ENCODE measurements at regions not wholly inside any gene's neighbourhood (a gene's known extent, or its start where the extent isn't known, plus 50 kb on each side); places are given as distances from the start of the nearest gene placed in this dataset.

DNA sequence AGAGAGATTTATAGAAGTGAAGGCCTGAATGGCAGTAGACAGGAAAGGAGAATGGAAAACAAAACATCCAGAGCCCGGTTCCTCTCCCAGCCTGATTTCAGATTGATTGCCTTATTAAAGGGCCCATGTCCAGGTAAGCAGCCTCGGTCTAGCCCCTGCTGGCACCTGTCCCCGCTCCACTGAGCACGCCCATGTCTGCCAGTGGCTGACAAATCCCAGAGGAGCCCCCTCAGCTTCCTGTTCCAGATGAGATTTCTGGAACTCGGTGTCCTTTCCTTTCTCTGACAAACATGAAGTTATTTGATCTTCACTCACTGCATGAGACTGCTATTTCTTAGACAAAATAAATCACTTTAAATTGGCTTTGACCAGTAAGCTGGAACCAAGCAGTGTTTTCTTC, 187.0 kb upstream of the ADCY2 start:
- TF ChIP-seq CTCF (IDR thresholded peaks at IDR 0.05) = no peak
- ChIA-PET CTCF (interaction anchor here (0.6 kb wide), 1 partner anchor 720 kb away, joined by 3 read pairs; no protein-coding TSS in a partner anchor), POLR2A (no interaction called here)
- ATAC-seq (no peak), DNase-seq (no peak)
- H3K4me1 Mint-ChIP-seq (ENCODE audit: low read depth) = no peaks in the 10 kb centered on the region
- no peak overlapping the region for H3K4me3 Mint-ChIP-seq
- no peaks in the 10 kb centered on the region for H3K36me3 Mint-ChIP-seq (ENCODE audit: low read depth)
- H3K27ac Mint-ChIP-seq = no peak overlapping the region
- intact Hi-C loops (cut with micrococcal nuclease) = no loop called here
- no peaks in the 10 kb centered on the region for H3K27me3 Mint-ChIP-seq
- H3K9me3 Mint-ChIP-seq = peaks cover 3% of the 10 kb centered on the region

- CTCF ChIA-PET = no interaction called here
- Mint-ChIP-seq H3K4me3 (no peak overlapping the region), H3K27ac (no peak overlapping the region), H3K27me3 (no peaks in the 10 kb centered on the region), H3K9me3 (peaks cover 3% of the 10 kb centered on the region), H3K4me1 (ENCODE audit: low read depth) (no peaks in the 10 kb centered on the region), H3K36me3 (ENCODE audit: low read depth) (no peaks in the 10 kb centered on the region)
- no peak for DNase-seq
- ATAC-seq = no peak
- POLR2A ChIA-PET = no interaction called here
- TF ChIP-seq CTCF (IDR thresholded peaks at IDR 0.05) = no peak
- intact Hi-C loops (cut with micrococcal nuclease) = no loop called here
Measured at GRCh38 chr5:7209658-7210057, 186.3 kb upstream of the ADCY2 start.

DNA sequence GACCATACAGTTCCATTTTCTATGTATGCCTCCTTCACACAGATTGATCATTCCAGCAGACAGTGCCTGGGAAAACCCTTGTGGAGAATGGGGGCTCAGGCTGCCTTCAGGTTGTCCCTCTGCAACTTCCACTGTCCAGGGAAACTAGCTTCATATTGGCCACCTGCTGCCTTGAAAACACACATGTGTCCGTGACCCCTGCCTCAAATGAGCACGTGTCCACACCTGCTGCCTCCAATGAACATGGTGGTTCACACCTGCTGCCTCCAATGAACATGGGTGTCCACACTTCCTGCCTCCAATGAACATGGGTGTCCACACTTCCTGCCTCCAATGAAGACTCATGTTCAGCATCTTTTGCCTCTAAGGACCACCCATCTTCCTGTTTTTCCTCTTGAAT, 185.4 kb upstream of the ADCY2 start:
- intact Hi-C loops (cut with micrococcal nuclease) = no loop called here

GRCh38 chr5:7213525-7213924, 182.4 kb upstream of the ADCY2 start:
- H3K4me3 Mint-ChIP-seq = no peak overlapping the region
- no peaks in the 10 kb centered on the region for H3K27me3 Mint-ChIP-seq
- no peaks in the 10 kb centered on the region for H3K36me3 Mint-ChIP-seq (ENCODE audit: low read depth)
- CTCF ChIA-PET = no interaction called here
- DNase-seq (no peak), ATAC-seq (no peak)
- no peak for TF ChIP-seq CTCF (IDR thresholded peaks at IDR 0.05)
- POLR2A ChIA-PET = no interaction called here
- no peak overlapping the region for H3K27ac Mint-ChIP-seq
- intact Hi-C loops (cut with micrococcal nuclease) = no loop called here
- no peaks in the 10 kb centered on the region for H3K9me3 Mint-ChIP-seq
- H3K4me1 Mint-ChIP-seq (ENCODE audit: low read depth) = no peaks in the 10 kb centered on the region

More for the DNA sequence above, 185.4 kb upstream of the ADCY2 start:
- TF ChIP-seq CTCF (IDR thresholded peaks at IDR 0.05) = no peak
- ChIA-PET POLR2A (no interaction called here), CTCF (no interaction called here)
- no peak for ATAC-seq
- Mint-ChIP-seq H3K27ac (no peak overlapping the region), H3K9me3 (peaks cover 3% of the 10 kb centered on the region), H3K36me3 (ENCODE audit: low read depth) (no peaks in the 10 kb centered on the region), H3K4me1 (ENCODE audit: low read depth) (no peaks in the 10 kb centered on the region), H3K27me3 (no peaks in the 10 kb centered on the region), H3K4me3 (no peak overlapping the region)
- DNase-seq = no peak

GRCh38 chr5:7214906-7215416, 181.0 kb upstream of the ADCY2 start:
- H3K4me1 Mint-ChIP-seq (ENCODE audit: low read depth) = no peaks in the 10 kb centered on the region
- intact Hi-C loops (cut with micrococcal nuclease) = no loop called here
- ChIA-PET CTCF (no interaction called here), POLR2A (no interaction called here)
- ATAC-seq (no peak), DNase-seq (no peak)
- H3K9me3 Mint-ChIP-seq = no peaks in the 10 kb centered on the region
- H3K36me3 Mint-ChIP-seq (ENCODE audit: low read depth) = no peaks in the 10 kb centered on the region
- no peak overlapping the region for H3K27ac Mint-ChIP-seq
- H3K4me3 Mint-ChIP-seq = no peak overlapping the region
- TF ChIP-seq CTCF (IDR thresholded peaks at IDR 0.05) = no peak
- no peaks in the 10 kb centered on the region for H3K27me3 Mint-ChIP-seq

Data from activated CD8-positive, alpha-beta T cell treated with anti-CD3 and anti-CD28 coated beads for 36 hours (primary cell).